ENCODE measurements at regions not wholly inside any gene's neighbourhood (a gene's known extent, or its start where the extent isn't known, plus 50 kb on each side); places are given as distances from the start of the nearest gene placed in this dataset.

- TF ChIP-seq ZNF565 (CRISPR knock-in tag; conservative IDR thresholded peaks at IDR 0.05; ENCODE audit: low read depth): no peak
- TF ChIP-seq ZNF70 (CRISPR knock-in tag; IDR thresholded peaks at IDR 0.05): no peak
These were observed 111.1 kb upstream of the MYCN start for GRCh38 chr2:15829091-15829801.
